HEK293 (cell line): ENCODE measurements at regions not wholly inside any gene's neighbourhood (a gene's known extent, or its start where the extent isn't known, plus 50 kb on each side); places are given as distances from the start of the nearest gene placed in this dataset.

Experiments used
- BCL11B ChIP-seq: fragments of 450-650 bp; formaldehyde crosslinking; IDR thresholded peaks from 2 replicates; pipeline ENCODE4 v1.5.1; 2016; ENCODE audit warnings: low read depth, missing biosample characterization, missing genetic modification characterization
- ZBTB1 ChIP-seq: fragments of 450-650 bp; formaldehyde crosslinking; IDR thresholded peaks from 2 replicates; pipeline ENCODE4 v1.5.1; 2016; ENCODE audit warnings: missing biosample characterization, missing genetic modification characterization
- ZIC2 ChIP-seq: fragments of 450-650 bp; formaldehyde crosslinking; IDR thresholded peaks from 2 replicates; pipeline ENCODE4 v1.5.1; 2016; ENCODE audit warnings: missing biosample characterization, missing genetic modification characterization
- ZNF157 ChIP-seq: fragments of 450-650 bp; formaldehyde crosslinking; IDR thresholded peaks from 2 replicates; pipeline ENCODE4 v1.5.1; 2016; ENCODE audit warnings: missing biosample characterization, missing genetic modification characterization
- ZNF416 ChIP-seq: fragments of 450-650 bp; formaldehyde crosslinking; IDR thresholded peaks from 2 replicates; pipeline ENCODE4 v1.5.1; 2016; ENCODE audit warnings: missing biosample characterization, missing genetic modification characterization
- ZNF560 ChIP-seq: fragments of 450-650 bp; formaldehyde crosslinking; IDR thresholded peaks from 2 replicates; pipeline ENCODE4 v1.5.1; 2017; ENCODE audit warnings: missing biosample characterization, missing genetic modification characterization, borderline replicate concordance
- ZNF621 ChIP-seq: fragments of 450-650 bp; formaldehyde crosslinking; IDR thresholded peaks from 2 replicates; pipeline ENCODE4 v1.5.1; 2017; ENCODE audit warnings: missing biosample characterization, missing genetic modification characterization
- ZNF629 ChIP-seq: fragments of 450-650 bp; formaldehyde crosslinking; IDR thresholded peaks from 2 replicates; pipeline ENCODE4 v1.5.1; 2017; ENCODE audit warnings: missing biosample characterization, missing genetic modification characterization
- ZSCAN23 ChIP-seq: fragments of 450-650 bp; formaldehyde crosslinking; IDR thresholded peaks from 2 replicates; pipeline ENCODE4 v1.5.1; 2016; ENCODE audit warnings: missing biosample characterization, missing genetic modification characterization
- TF ChIP-seq, protein P1 (sequence below): fragments of 450-650 bp; formaldehyde crosslinking; IDR thresholded peaks from 2 replicates; pipeline ENCODE4 v1.5.1; 2016; ENCODE audit warnings: missing biosample characterization, missing genetic modification characterization
- TF ChIP-seq, protein P2 (sequence below): fragments of 450-650 bp; formaldehyde crosslinking; IDR thresholded peaks from 2 replicates; pipeline ENCODE4 v1.5.1; 2016; ENCODE audit warnings: missing biosample characterization, missing genetic modification characterization

DNA sequence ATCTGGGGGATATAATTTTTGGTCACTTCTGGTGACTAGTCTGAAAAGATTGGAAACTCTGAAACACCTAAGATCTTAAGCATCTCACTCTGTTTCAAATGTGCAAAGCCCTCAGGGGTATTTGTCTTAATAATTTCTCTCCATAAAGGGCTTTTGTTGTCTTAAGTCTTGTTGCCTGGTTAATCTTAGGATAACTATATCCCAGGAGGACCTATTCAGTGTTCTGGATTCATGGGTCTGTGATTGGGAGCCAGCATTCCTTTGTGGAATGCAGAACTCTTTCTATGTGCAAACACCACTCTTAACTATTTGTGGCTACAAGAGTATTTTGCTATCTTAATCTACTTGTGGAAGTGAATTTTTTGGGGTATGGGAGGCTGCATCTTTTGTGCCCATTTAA is 1573.0 kb upstream of the PRMT6 start:
- TF ChIP-seq, protein P1, sequence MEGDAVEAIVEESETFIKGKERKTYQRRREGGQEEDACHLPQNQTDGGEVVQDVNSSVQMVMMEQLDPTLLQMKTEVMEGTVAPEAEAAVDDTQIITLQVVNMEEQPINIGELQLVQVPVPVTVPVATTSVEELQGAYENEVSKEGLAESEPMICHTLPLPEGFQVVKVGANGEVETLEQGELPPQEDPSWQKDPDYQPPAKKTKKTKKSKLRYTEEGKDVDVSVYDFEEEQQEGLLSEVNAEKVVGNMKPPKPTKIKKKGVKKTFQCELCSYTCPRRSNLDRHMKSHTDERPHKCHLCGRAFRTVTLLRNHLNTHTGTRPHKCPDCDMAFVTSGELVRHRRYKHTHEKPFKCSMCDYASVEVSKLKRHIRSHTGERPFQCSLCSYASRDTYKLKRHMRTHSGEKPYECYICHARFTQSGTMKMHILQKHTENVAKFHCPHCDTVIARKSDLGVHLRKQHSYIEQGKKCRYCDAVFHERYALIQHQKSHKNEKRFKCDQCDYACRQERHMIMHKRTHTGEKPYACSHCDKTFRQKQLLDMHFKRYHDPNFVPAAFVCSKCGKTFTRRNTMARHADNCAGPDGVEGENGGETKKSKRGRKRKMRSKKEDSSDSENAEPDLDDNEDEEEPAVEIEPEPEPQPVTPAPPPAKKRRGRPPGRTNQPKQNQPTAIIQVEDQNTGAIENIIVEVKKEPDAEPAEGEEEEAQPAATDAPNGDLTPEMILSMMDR: no peak
- TF ChIP-seq ZNF629: no peak
- TF ChIP-seq, protein P2, sequence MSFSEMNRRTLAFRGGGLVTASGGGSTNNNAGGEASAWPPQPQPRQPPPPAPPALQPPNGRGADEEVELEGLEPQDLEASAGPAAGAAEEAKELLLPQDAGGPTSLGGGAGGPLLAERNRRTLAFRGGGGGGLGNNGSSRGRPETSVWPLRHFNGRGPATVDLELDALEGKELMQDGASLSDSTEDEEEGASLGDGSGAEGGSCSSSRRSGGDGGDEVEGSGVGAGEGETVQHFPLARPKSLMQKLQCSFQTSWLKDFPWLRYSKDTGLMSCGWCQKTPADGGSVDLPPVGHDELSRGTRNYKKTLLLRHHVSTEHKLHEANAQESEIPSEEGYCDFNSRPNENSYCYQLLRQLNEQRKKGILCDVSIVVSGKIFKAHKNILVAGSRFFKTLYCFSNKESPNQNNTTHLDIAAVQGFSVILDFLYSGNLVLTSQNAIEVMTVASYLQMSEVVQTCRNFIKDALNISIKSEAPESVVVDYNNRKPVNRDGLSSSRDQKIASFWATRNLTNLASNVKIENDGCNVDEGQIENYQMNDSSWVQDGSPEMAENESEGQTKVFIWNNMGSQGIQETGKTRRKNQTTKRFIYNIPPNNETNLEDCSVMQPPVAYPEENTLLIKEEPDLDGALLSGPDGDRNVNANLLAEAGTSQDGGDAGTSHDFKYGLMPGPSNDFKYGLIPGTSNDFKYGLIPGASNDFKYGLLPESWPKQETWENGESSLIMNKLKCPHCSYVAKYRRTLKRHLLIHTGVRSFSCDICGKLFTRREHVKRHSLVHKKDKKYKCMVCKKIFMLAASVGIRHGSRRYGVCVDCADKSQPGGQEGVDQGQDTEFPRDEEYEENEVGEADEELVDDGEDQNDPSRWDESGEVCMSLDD (tag by site-specific recombination): no peak
- no peak for TF ChIP-seq ZNF416
- TF ChIP-seq ZNF157 (tag by site-specific recombination): no peak
- no peak for TF ChIP-seq ZBTB1 (tag by site-specific recombination)
- TF ChIP-seq ZNF621 (tag by site-specific recombination): no peak
- TF ChIP-seq ZSCAN23 (tag by site-specific recombination): no peak
- no peak for TF ChIP-seq ZNF560 (tag by site-specific recombination)
- no peak for TF ChIP-seq BCL11B (tag by site-specific recombination)
- TF ChIP-seq ZIC2 (tag by site-specific recombination): no peak
